Esophagus squamous epithelium (tissue), 4 donors: ENCODE measurements at regions not wholly inside any gene's neighbourhood (a gene's known extent, or its start where the extent isn't known, plus 50 kb on each side); places are given as distances from the start of the nearest gene placed in this dataset.

ENCODE experiments used
- POLR2A ChIP-seq, 4 donors: fragments of 450-650 bp; IDR thresholded peaks; one replicate each; pipeline ENCODE4 v1.6.1; 2017; ENCODE audit warnings: antibody characterized with exemption in 4 of 4, mild to moderate bottlenecking in 4 of 4, moderate library complexity in 3 of 4
- TF ChIP-seq, protein P1 (sequence below), 6 experiments: fragments of 450-650 bp in 4 of 6; fragments of 200-600 bp in 2 of 6; sonication (generic) in 2 of 6; IDR thresholded peaks; one replicate each; pipeline ENCODE4 v1.5.1; 2016 to 2019; ENCODE audit warnings: antibody characterized with exemption in 6 of 6, mild to moderate bottlenecking in 4 of 6, moderate library complexity in 4 of 6

DNA sequence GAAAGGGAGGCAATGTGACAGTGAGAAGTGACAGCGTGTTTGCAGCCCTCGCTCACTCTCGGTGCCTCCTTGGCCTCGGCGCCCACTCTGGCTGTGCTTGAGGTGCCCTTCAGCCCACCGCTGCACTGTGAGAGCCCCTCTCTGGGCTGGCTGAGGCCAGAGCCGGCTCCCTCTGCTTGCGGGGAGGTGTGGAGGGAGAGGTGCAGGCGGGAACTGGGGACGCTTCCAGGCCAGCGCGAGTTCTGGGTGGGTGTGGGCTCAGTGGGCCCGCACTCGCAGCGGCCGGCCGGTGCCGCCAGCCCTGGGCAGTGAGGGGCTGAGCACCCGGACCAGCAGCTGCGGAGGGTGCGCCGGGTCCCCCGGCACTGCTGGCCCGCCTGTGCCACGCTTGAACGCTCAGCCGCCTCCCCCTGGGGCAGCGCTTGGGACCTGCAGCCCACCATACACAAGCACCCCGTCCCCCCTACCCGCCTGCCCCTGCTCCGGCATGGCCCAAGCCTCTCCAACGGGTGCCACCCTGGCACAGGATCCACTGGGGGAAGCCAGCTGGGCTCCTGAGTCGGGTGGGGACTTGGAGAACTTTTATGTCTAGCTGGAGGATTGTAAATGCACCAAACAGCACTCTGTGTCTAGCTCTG, 1142.8 kb upstream of the INTU start:
- TF ChIP-seq, protein P1, sequence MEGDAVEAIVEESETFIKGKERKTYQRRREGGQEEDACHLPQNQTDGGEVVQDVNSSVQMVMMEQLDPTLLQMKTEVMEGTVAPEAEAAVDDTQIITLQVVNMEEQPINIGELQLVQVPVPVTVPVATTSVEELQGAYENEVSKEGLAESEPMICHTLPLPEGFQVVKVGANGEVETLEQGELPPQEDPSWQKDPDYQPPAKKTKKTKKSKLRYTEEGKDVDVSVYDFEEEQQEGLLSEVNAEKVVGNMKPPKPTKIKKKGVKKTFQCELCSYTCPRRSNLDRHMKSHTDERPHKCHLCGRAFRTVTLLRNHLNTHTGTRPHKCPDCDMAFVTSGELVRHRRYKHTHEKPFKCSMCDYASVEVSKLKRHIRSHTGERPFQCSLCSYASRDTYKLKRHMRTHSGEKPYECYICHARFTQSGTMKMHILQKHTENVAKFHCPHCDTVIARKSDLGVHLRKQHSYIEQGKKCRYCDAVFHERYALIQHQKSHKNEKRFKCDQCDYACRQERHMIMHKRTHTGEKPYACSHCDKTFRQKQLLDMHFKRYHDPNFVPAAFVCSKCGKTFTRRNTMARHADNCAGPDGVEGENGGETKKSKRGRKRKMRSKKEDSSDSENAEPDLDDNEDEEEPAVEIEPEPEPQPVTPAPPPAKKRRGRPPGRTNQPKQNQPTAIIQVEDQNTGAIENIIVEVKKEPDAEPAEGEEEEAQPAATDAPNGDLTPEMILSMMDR (IDR thresholded peaks at IDR 0.05), result no peak
- TF ChIP-seq POLR2A (IDR thresholded peaks at IDR 0.05), result no peak
